D721Med (cell line): ENCODE measurements at regions not wholly inside any gene's neighbourhood (a gene's known extent, or its start where the extent isn't known, plus 50 kb on each side); places are given as distances from the start of the nearest gene placed in this dataset.

Experiments used
- DNase-seq: peaks from one replicate; pipeline ENCODE4 v3.0.0; 2011; ENCODE audit warnings: low spot score; ENCODE audit not compliant: insufficient read length
- FAIRE-seq: peaks from 2 replicates; lab custom pipeline; 2011; peaks lifted over from hg19 to GRCh38; lab: Jason Lieb, UNC
- TF ChIP-seq, protein P1 (sequence below): IDR thresholded peaks from 2 replicates; pipeline ENCODE4 v1.5.1; 2012; ENCODE audit warnings: mild to moderate bottlenecking, control low read depth; ENCODE audit not compliant: insufficient read depth; ENCODE audit errors: missing control alignments

DNA sequence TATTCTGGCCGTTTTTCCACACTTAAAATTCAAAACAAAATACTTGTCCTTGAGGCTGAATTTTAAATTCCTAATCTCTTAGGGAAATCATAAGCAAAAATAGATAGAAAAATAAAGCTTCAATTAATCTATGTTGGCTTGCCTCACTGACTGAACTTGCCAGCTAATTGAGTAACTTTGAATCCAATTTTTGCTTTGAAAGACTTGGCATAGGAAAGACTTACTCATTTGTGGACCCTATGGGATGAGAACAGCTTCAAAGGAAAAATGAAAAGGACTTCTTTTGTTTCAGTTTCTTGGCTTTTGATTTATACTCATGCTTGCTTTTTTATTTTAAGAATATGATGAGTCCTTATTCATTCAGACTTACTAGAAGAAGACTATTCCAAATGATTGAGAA, 370.7 kb upstream of the RARB start:
- TF ChIP-seq, protein P1, sequence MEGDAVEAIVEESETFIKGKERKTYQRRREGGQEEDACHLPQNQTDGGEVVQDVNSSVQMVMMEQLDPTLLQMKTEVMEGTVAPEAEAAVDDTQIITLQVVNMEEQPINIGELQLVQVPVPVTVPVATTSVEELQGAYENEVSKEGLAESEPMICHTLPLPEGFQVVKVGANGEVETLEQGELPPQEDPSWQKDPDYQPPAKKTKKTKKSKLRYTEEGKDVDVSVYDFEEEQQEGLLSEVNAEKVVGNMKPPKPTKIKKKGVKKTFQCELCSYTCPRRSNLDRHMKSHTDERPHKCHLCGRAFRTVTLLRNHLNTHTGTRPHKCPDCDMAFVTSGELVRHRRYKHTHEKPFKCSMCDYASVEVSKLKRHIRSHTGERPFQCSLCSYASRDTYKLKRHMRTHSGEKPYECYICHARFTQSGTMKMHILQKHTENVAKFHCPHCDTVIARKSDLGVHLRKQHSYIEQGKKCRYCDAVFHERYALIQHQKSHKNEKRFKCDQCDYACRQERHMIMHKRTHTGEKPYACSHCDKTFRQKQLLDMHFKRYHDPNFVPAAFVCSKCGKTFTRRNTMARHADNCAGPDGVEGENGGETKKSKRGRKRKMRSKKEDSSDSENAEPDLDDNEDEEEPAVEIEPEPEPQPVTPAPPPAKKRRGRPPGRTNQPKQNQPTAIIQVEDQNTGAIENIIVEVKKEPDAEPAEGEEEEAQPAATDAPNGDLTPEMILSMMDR: no peak
- DNase-seq (no peak), FAIRE-seq (no peak)

DNA sequence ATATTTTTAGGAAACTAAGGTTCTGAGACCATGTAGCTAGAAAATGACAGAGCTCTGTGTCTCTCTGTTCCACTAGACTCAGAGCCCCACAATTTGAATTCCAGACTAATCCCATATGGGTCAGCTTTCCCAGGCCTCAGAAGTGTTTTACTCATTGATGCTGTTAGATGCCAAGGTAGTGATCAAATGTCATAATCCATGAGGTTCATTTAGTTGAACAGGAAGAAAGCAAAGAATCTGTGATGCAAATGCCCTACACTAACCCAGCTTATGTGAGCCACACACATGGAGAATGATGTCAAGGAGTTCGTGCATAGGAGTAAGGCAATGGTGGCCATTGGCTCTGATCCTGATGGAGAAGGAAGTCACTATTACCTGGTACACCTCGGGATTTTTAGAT, 363.4 kb upstream of the RARB start:
- FAIRE-seq (no peak), DNase-seq (no peak)
- TF ChIP-seq, protein P1: no peak

DNA sequence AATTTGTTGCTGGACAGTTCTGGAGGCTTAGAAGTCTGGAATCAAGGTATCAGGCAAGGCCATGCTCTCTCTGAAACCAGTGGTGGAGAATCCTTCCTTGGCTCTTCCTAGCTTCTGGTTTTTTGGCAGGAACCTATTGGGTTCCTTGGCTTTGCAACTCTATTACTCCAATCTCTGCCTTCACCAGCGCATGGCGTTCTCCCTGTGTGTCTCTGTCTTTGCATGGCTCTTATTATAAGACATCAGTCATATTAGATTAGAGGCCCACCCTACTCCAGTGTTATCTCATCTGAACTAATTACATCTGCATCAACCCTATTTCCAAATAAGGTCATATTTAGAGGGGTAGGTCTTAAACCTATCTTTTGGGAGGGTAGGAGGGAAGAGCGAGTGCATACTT, 358.1 kb upstream of the RARB start:
- no peak for FAIRE-seq
- no peak for DNase-seq
- TF ChIP-seq, protein P1: no peak

DNA sequence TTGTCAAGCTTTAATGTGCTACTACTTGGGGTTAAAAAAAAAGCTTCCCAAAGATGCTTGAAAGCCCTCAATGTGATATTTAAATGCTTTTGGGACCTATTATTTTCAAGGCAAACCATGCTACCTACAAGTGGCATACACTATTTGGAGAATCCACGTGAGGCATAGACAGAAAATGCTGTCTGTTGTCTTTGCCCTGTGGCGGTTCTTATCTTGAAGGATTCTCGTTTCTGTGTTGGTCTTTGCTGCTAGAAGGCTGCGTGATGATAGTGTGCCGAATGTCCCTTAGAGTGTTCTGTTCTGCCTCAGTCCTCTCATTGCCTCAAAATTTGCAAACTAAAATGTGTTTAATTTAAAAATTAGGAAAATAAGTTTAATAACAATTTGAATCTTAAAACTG, 356.2 kb upstream of the RARB start:
- FAIRE-seq (no peak), DNase-seq (no peak)
- TF ChIP-seq, protein P1: no peak

DNA sequence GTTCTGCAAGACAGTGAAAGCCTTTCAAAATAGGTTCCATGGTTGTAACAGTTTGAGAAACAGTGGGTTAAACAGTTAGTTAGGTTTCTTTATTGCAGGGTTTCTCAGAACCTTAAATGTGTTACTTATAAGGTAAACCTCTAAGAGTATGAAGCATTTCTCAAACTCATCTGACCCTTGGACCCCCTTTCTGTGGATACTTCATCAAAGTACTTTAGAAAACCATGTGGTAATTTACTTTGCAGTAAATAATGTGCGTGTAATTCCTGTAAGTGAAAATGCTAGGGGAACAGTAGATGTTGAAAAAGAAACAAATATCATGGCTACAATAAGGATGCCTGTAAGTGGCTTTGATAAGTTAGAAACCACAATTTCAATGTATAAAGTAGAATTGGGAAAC, 354.6 kb upstream of the RARB start:
- FAIRE-seq (no peak), DNase-seq (no peak)
- TF ChIP-seq, protein P1: no peak

DNA sequence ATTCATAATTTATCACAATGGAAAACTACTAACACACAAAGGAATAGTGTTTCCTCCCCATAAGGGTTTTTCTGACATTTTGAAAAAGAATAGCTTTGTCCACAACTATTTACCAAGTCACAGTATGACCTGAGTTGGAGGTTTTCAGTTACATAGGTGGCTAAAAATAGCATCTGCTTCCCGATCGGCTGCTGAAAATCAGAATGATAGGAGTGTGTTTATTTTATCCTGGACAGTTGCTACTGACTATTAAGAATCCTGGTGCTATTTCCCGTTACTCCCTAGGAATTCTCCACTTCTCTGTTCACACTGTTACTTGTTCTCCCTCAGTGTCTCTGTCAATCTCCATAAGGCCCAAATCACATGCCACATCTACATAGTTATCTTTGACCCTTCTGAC, 353.9 kb upstream of the RARB start:
- FAIRE-seq (no peak), DNase-seq (no peak)
- TF ChIP-seq, protein P1: no peak

DNA sequence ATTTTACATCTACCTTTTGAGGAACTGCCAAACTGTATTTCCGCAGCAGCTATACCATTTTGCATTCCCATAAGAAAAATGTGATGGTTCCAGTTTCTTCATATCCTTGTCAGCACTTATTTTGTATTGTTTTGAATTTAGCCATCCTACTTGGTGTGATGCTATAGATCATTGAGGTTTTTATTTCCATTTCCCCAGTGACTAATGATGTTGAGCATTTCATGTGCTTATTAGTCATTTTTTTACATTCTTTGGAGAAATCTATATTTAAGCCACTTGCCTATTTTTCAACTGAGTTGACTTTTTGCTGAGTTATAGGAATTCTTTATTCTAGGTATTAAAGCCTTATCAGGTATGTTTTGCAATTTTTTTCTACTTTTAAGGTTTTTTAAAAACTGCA, 347.6 kb upstream of the RARB start:
- TF ChIP-seq, protein P1: no peak
- FAIRE-seq (no peak), DNase-seq (no peak)
